ENCODE measurements at regions not wholly inside any gene's neighbourhood (a gene's known extent, or its start where the extent isn't known, plus 50 kb on each side); places are given as distances from the start of the nearest gene placed in this dataset.

DNA sequence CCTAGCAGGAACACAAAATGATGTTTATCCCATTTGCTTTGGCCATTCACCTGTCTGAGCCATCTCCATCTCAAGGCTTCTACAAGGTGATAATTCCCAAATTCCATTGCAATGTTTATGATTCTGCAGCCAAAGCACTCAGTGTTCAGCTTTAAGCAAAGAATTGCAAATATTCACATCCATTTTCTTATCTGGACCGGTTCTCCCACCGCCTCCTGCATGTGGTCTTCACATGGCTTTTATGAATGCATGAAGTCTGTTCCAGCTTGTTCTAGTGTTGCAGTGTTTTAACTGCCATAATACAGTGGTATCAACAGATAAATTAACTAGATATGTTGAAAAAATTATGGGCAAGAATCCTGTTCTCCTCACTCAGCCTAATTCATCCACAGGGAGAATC lies 443.0 kb upstream of the KLF4 start:
- TF ChIP-seq, protein P1, sequence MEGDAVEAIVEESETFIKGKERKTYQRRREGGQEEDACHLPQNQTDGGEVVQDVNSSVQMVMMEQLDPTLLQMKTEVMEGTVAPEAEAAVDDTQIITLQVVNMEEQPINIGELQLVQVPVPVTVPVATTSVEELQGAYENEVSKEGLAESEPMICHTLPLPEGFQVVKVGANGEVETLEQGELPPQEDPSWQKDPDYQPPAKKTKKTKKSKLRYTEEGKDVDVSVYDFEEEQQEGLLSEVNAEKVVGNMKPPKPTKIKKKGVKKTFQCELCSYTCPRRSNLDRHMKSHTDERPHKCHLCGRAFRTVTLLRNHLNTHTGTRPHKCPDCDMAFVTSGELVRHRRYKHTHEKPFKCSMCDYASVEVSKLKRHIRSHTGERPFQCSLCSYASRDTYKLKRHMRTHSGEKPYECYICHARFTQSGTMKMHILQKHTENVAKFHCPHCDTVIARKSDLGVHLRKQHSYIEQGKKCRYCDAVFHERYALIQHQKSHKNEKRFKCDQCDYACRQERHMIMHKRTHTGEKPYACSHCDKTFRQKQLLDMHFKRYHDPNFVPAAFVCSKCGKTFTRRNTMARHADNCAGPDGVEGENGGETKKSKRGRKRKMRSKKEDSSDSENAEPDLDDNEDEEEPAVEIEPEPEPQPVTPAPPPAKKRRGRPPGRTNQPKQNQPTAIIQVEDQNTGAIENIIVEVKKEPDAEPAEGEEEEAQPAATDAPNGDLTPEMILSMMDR (optimal IDR thresholded peaks at IDR 0.05 in 1 of 3, IDR thresholded peaks at IDR 0.05 in 1 of 3, conservative IDR thresholded peaks at IDR 0.05 in 1 of 3; ENCODE audit: extremely low read depth in 1 of 3, insufficient read depth in 2 of 3, low read length in 3 of 3), result no peak
- no peak for TF ChIP-seq EZH2 (IDR thresholded peaks at IDR 0.05; ENCODE audit: low read length)

All from keratinocyte (primary cell).